ENCODE measurements at regions not wholly inside any gene's neighbourhood (a gene's known extent, or its start where the extent isn't known, plus 50 kb on each side); places are given as distances from the start of the nearest gene placed in this dataset.

GRCh38 chr1:119285482-119285881, 83.1 kb upstream of the HAO2 start:
- no peak overlapping the region for H3K4me3 ChIP-seq (ENCODE audit: control insufficient read depth, low read depth, low read length)
- TF ChIP-seq, protein P1, sequence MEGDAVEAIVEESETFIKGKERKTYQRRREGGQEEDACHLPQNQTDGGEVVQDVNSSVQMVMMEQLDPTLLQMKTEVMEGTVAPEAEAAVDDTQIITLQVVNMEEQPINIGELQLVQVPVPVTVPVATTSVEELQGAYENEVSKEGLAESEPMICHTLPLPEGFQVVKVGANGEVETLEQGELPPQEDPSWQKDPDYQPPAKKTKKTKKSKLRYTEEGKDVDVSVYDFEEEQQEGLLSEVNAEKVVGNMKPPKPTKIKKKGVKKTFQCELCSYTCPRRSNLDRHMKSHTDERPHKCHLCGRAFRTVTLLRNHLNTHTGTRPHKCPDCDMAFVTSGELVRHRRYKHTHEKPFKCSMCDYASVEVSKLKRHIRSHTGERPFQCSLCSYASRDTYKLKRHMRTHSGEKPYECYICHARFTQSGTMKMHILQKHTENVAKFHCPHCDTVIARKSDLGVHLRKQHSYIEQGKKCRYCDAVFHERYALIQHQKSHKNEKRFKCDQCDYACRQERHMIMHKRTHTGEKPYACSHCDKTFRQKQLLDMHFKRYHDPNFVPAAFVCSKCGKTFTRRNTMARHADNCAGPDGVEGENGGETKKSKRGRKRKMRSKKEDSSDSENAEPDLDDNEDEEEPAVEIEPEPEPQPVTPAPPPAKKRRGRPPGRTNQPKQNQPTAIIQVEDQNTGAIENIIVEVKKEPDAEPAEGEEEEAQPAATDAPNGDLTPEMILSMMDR (IDR thresholded peaks at IDR 0.05; ENCODE audit: control insufficient read depth, insufficient read depth, low read depth, low read length, missing control alignments) = no peak
- peak; percentile 78 for DNase-seq (ENCODE audit: low read depth)

DNA sequence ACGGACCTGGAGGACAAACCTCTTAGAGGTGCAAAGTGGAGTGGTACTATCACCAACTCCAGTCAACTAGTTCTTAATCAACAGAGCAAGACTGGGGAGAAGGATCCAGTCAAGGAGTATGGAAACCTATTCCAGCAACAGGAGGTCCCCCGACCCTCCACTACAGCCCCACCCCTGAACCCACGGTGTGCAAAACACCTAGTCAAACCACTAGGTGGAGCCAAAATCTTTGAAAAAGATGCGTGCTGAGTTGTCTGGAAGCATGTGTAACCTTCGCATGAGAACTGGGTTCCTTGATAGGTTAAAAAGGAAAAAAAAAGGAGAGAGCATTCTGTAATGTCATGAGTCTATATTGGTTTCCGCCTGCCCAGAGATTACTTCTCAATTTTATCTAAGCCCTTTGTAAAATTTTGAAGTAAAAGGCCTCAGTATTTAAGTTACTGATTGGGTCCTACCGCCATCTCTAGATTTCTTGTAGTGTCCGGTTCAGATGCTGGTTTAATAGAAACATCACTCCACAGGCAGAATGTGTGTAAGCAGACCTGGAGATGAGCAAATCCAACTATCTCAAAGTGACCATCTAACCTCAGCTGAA, 81.9 kb upstream of the HAO2 start:
- TF ChIP-seq, protein P1 (IDR thresholded peaks at IDR 0.05; ENCODE audit: control insufficient read depth, insufficient read depth, low read depth, low read length, missing control alignments) = peak; percentile 51
- no peak overlapping the region for H3K4me3 ChIP-seq (ENCODE audit: control insufficient read depth, low read depth, low read length)
- no peak for DNase-seq (ENCODE audit: low read depth)

DNA sequence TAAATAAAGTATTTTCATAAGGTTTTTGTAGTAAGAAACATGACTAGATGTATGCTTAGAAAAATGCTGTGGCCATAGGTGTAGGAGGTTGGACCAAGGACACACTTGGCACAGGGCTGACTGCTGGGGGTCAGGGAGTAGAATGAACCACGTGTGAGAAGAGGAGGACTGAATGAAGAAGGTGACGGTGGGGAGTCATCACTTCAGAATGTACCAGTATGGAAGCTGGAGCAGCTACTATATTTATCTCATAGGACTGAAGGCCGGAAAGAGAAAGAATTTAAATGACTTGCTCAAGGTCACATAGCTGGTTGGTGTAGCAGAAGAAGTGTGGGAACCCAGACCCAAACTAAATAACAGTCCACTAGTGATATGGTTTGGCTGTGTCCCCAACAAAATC, 79.8 kb upstream of the HAO2 start:
- no peak for DNase-seq (ENCODE audit: low read depth)
- H3K4me3 ChIP-seq (ENCODE audit: control insufficient read depth, low read depth, low read length) = no peak overlapping the region
- TF ChIP-seq, protein P1 (IDR thresholded peaks at IDR 0.05; ENCODE audit: control insufficient read depth, insufficient read depth, low read depth, low read length, missing control alignments) = no peak

DNA sequence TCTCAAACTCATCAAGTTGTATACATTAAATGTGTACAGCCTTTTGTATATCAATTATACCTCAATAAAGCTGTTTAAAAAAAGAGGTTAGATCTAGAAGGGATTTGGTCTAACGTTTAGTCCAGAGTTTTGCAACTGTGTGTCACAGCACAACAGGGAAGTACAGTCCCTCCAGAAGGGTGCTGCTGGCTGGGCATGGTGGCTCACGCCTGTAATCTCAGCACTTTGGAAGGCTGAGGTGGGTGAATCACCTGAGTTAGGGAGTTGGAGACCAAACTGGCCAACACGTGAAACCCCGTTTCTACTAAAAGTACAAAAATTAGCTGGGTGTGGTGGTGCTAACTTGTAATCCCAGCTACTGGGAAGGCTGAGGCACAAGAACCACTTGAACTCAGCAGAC, 78.3 kb upstream of the HAO2 start:
- DNase-seq (ENCODE audit: low read depth) = no peak
- no peak overlapping the region for H3K4me3 ChIP-seq (ENCODE audit: control insufficient read depth, low read depth, low read length)
- TF ChIP-seq, protein P1 (IDR thresholded peaks at IDR 0.05; ENCODE audit: control insufficient read depth, insufficient read depth, low read depth, low read length, missing control alignments) = no peak

DNA sequence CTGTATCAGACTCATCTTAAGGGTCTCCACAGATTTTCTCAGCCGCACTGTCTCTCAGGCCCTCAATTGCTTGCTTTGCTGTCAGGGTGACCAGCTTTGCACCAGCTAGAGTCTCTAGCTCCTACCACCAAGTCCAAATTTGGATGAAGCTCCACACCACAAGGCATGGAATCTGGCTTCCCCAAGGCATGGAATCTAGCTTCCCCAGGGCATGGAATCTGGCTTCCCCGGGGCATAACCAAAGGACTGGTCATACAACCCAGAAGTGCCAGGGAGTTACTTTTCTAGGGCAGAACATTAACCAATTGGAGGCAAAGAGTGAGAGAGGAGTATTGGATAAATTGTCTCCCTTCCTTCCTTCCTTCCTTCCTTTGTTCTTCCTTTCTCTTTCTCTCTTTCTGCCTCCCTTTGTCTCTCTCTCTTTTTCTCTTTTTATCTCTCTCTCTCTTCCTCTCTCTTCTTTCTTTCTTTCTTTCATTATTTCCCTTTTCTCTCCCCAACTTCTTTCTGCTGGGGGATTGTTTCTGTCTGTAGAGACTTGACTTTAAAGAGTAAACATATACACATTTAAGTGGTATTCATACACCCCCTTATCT, 76.9 kb upstream of the HAO2 start:
- TF ChIP-seq, protein P1 (IDR thresholded peaks at IDR 0.05; ENCODE audit: control insufficient read depth, insufficient read depth, low read depth, low read length, missing control alignments) = no peak
- DNase-seq (ENCODE audit: low read depth) = no peak
- H3K4me3 ChIP-seq (ENCODE audit: control insufficient read depth, low read depth, low read length) = no peak overlapping the region

- H3K4me3 ChIP-seq (ENCODE audit: control insufficient read depth, low read depth, low read length) = no peak overlapping the region
- DNase-seq (ENCODE audit: low read depth) = no peak
- TF ChIP-seq, protein P1 (IDR thresholded peaks at IDR 0.05; ENCODE audit: control insufficient read depth, insufficient read depth, low read depth, low read length, missing control alignments) = no peak
Observed at GRCh38 chr1:119293797-119294196, 74.8 kb upstream of the HAO2 start.
